Endothelial cell (in vitro differentiated cells): ENCODE measurements at regions not wholly inside any gene's neighbourhood (a gene's known extent, or its start where the extent isn't known, plus 50 kb on each side); places are given as distances from the start of the nearest gene placed in this dataset.

Experiments used
- DNase-seq: peaks from one replicate; pipeline ENCODE4 v3.0.0; 2021; ENCODE audit warnings: low spot score
- H3K27ac Mint-ChIP-seq: one replicate; pipeline ENCODE4 v1.8.0; 2021; ENCODE audit warnings: mixed read lengths, inconsistent platforms; ENCODE audit not compliant: unreplicated experiment
- H3K27me3 Mint-ChIP-seq: one replicate; pipeline ENCODE4 v1.8.0; 2021; ENCODE audit warnings: mild to moderate bottlenecking, moderate library complexity, mixed read lengths, inconsistent platforms; ENCODE audit not compliant: unreplicated experiment
- H3K36me3 Mint-ChIP-seq: one replicate; pipeline ENCODE4 v1.8.0; 2021; ENCODE audit warnings: mild to moderate bottlenecking, low read depth, mixed read lengths, inconsistent platforms; ENCODE audit not compliant: unreplicated experiment
- H3K4me1 Mint-ChIP-seq: one replicate; pipeline ENCODE4 v1.8.0; 2021; ENCODE audit warnings: mild to moderate bottlenecking, mixed read lengths, inconsistent platforms; ENCODE audit not compliant: unreplicated experiment
- H3K4me3 Mint-ChIP-seq: one replicate; pipeline ENCODE4 v1.8.0; 2021; ENCODE audit warnings: mild to moderate bottlenecking, mixed read lengths, inconsistent platforms; ENCODE audit not compliant: unreplicated experiment
- H3K9me3 Mint-ChIP-seq: one replicate; pipeline ENCODE4 v1.8.0; 2021; ENCODE audit warnings: mixed read lengths, inconsistent platforms; ENCODE audit not compliant: unreplicated experiment
- TF ChIP-seq, protein P1 (sequence below): fragments of 200-600 bp; sonication (generic); IDR thresholded peaks from one replicate; pipeline ENCODE4 v1.5.0; 2021; ENCODE audit warnings: antibody characterized with exemption; ENCODE audit not compliant: unreplicated experiment

- TF ChIP-seq, protein P1, sequence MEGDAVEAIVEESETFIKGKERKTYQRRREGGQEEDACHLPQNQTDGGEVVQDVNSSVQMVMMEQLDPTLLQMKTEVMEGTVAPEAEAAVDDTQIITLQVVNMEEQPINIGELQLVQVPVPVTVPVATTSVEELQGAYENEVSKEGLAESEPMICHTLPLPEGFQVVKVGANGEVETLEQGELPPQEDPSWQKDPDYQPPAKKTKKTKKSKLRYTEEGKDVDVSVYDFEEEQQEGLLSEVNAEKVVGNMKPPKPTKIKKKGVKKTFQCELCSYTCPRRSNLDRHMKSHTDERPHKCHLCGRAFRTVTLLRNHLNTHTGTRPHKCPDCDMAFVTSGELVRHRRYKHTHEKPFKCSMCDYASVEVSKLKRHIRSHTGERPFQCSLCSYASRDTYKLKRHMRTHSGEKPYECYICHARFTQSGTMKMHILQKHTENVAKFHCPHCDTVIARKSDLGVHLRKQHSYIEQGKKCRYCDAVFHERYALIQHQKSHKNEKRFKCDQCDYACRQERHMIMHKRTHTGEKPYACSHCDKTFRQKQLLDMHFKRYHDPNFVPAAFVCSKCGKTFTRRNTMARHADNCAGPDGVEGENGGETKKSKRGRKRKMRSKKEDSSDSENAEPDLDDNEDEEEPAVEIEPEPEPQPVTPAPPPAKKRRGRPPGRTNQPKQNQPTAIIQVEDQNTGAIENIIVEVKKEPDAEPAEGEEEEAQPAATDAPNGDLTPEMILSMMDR = no peak
- Mint-ChIP-seq H3K27ac (no peak overlapping the region), H3K4me3 (no peak overlapping the region), H3K9me3 (no peaks in the 10 kb centered on the region), H3K4me1 (no peaks in the 10 kb centered on the region), H3K27me3 (no peaks in the 10 kb centered on the region), H3K36me3 (no peaks in the 10 kb centered on the region)
- no peak for DNase-seq
Measured at GRCh38 chr4:129926936-129927335, 831.0 kb downstream of the C4orf33 start.

DNA sequence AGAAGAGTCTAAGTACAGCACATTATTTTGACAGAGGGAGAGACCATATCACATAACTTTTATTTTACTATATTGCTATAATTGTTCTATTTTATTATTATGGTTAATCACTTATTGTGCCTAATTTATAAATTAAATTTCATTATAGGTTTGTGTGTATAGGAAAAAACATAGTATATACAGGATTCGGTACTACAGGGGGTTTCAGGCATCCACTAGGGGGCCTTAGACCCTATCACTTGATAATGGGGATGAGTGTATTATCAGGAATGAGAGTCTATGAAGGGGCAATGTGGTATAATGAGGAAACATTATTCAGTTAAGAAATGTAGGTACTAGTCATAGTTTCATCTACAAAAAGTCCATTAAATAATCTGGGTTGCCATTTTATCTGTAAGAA lies 833.1 kb downstream of the C4orf33 start:
- Mint-ChIP-seq H3K4me1 (no peaks in the 10 kb centered on the region), H3K36me3 (no peaks in the 10 kb centered on the region), H3K27me3 (no peaks in the 10 kb centered on the region), H3K9me3 (no peaks in the 10 kb centered on the region), H3K27ac (no peak overlapping the region), H3K4me3 (no peak overlapping the region)
- TF ChIP-seq, protein P1 = peak; percentile 58
- DNase-seq = peak; percentile 22

DNA sequence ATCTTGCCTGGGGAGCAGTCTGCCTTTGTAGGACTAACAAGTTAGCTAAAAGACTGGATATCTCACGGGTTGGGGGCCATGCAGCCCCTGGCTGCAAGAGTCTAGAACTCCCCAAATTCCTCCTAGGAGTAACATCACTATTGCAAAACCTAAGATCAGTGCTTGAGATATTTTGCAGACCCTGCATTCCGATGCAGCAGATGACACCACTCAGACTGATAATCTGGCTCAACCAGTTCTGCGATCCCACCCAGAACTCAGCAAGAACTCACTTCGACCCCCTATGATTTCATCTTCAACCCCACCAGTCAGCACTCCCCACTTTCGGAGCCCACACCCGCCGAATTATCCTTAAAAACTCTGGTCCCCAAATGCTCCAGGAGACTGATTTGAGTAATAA lies 834.0 kb downstream of the C4orf33 start:
- TF ChIP-seq, protein P1 = no peak
- Mint-ChIP-seq H3K27ac (no peak overlapping the region), H3K4me1 (no peaks in the 10 kb centered on the region), H3K27me3 (no peaks in the 10 kb centered on the region), H3K9me3 (no peaks in the 10 kb centered on the region), H3K4me3 (no peak overlapping the region), H3K36me3 (no peaks in the 10 kb centered on the region)
- no peak for DNase-seq

- Mint-ChIP-seq H3K4me3 (no peak overlapping the region), H3K4me1 (no peaks in the 10 kb centered on the region), H3K36me3 (no peaks in the 10 kb centered on the region), H3K9me3 (no peaks in the 10 kb centered on the region), H3K27me3 (peaks cover 1% of the 10 kb centered on the region), H3K27ac (no peak overlapping the region)
- TF ChIP-seq, protein P1 = no peak
- no peak for DNase-seq
Measured at GRCh38 chr4:129950217-129950616, 854.3 kb downstream of the C4orf33 start.

DNA sequence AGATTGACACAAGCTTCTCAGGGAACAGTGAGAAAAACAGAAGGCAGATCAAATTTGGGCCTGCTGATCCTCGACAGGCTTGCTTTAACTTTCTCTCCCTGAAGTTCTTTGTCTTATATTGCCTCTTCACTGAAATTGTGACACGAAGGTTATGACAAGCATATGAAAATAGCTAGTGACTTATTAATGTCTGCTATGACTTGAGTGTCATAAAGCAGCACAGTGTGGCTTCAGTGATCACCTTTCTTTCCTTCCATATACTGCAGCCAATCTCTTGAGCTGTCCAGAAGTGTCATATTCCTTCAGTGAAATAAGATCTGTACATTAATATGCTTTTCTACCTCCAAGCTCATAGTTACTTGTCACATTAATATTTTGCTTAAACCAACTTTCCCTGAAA lies 870.2 kb downstream of the C4orf33 start:
- Mint-ChIP-seq H3K4me3 (no peak overlapping the region), H3K4me1 (no peaks in the 10 kb centered on the region), H3K27me3 (no peaks in the 10 kb centered on the region), H3K36me3 (no peaks in the 10 kb centered on the region), H3K9me3 (no peaks in the 10 kb centered on the region), H3K27ac (no peak overlapping the region)
- TF ChIP-seq, protein P1 = no peak
- DNase-seq = no peak
